ENCODE measurements at regions not wholly inside any gene's neighbourhood (a gene's known extent, or its start where the extent isn't known, plus 50 kb on each side); places are given as distances from the start of the nearest gene placed in this dataset.

DNA sequence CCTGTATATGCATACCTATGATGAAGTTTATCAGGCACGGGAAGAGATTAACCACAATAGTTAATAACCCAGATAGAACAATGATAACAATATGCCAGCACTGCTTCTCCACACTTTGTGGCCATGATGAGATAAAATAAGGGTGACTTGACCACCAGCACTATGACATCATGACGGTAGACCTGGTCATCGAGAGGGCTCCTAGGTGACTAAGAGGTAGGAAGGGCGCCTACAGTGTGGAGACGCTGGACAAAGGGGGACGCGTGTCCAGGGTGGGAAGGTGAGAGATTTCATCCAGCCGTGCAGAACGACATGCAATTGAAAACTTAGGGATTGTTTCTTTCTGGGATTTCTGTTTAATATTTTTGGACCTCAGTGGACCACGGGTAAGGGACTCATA, 221.8 kb upstream of the RTL1 start:
- Histone ChIP-seq H3K36me3 (ENCODE audit: control insufficient read depth, insufficient read depth, low read length) (no peaks in the 10 kb centered on the region), H3K4me3 (ENCODE audit: low read length) (no peak overlapping the region), H3K9me3 (ENCODE audit: control insufficient read depth, insufficient read depth, low read length) (no peaks in the 10 kb centered on the region), H3K4me1 (ENCODE audit: control insufficient read depth, insufficient read depth, low read length) (no peaks in the 10 kb centered on the region), H3K27me3 (ENCODE audit: control insufficient read depth, insufficient read depth, low read length) (no peaks in the 10 kb centered on the region), H3K27ac (ENCODE audit: low read length) (no peak overlapping the region)
- no CpG with 5 or more reads among the region's 10 CpGs for WGBS (ENCODE audit: insufficient coverage, insufficient read length)
- no peak for DNase-seq (ENCODE audit: low read depth, low spot score)

DNA sequence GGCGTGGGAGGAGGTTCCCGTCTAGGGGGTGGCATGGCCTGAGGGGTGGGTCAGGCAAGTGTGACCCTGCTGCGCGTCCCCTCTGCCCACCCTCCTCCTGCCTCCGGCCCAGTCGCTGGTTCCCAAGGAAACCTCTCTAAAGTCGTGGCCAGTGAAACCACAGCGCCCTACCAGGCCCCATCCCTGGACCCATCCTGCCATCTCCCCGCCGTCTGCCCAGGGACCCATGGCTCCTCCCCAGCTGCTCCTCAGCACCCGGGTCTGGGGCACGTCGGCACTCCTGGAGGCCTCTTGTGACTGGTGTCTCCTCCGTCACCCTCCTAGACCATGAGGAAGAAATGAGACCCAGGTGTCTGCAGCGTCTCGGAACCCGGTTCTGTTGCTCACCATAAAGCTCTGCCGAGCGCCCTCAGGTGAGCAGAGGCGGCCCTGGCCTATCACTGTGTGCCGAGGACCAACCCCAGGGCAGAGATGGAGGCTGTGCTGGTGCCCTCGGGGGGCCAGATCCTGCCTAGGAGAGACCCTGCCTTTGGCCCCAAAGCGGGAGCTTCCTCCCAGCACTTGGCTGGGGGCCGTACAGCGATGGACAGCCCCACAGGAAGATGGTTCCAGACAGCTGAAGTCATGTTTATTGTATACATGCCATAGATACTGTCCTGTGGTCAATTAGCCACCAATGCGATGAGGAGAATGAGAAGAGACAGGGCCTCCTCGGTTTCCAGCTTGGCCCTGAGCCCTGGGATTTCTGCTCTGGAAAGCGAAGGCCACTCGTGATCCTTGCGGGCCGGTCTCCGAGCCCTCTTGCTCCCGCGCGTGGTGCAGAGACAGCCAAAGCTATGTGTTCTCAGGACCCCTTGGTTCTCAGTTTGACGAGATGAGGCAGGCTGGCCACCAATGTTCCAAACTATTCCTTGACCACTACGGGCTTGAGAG, 222.5 kb upstream of the RTL1 start:
- no peaks in the 10 kb centered on the region for H3K27me3 ChIP-seq (ENCODE audit: control insufficient read depth, insufficient read depth, low read length)
- WGBS (ENCODE audit: insufficient coverage, insufficient read length): no CpG with 5 or more reads among the region's 37 CpGs

DNA sequence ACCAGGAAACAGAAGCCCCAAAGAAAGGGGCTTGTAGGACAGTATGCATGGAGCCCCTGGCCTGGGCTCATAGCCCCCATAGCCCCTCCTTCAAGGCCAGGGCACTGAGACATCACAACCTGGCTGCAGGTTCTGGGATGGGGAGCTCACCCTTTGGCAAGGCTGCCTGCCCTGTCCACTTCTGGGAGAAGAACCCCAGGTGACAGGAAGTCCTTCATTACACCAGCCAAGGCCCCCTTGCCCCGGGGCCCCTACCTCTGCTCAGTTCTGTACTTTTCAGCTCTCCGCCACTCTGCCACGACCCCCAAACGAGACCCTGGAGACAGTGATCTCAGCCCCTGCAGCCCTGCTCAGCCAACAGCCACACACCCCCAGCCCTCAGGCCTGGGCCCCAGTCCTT, 223.2 kb upstream of the RTL1 start:
- Histone ChIP-seq H3K27me3 (ENCODE audit: control insufficient read depth, insufficient read depth, low read length) (no peaks in the 10 kb centered on the region), H3K9me3 (ENCODE audit: control insufficient read depth, insufficient read depth, low read length) (no peaks in the 10 kb centered on the region), H3K36me3 (ENCODE audit: control insufficient read depth, insufficient read depth, low read length) (no peaks in the 10 kb centered on the region), H3K4me3 (ENCODE audit: low read length) (no peak overlapping the region), H3K27ac (ENCODE audit: low read length) (no peak overlapping the region), H3K4me1 (ENCODE audit: control insufficient read depth, insufficient read depth, low read length) (no peaks in the 10 kb centered on the region)
- WGBS (ENCODE audit: insufficient coverage, insufficient read length): no CpG with 5 or more reads among the region's 4 CpGs
- DNase-seq (ENCODE audit: low read depth, low spot score): no peak

More for the DNA sequence above, 222.5 kb upstream of the RTL1 start:
- Histone ChIP-seq H3K9me3 (ENCODE audit: control insufficient read depth, insufficient read depth, low read length) (no peaks in the 10 kb centered on the region), H3K36me3 (ENCODE audit: control insufficient read depth, insufficient read depth, low read length) (no peaks in the 10 kb centered on the region), H3K27ac (ENCODE audit: low read length) (no peak overlapping the region), H3K4me3 (ENCODE audit: low read length) (no peak overlapping the region), H3K4me1 (ENCODE audit: control insufficient read depth, insufficient read depth, low read length) (no peaks in the 10 kb centered on the region)
- no peak for DNase-seq (ENCODE audit: low read depth, low spot score)

DNA sequence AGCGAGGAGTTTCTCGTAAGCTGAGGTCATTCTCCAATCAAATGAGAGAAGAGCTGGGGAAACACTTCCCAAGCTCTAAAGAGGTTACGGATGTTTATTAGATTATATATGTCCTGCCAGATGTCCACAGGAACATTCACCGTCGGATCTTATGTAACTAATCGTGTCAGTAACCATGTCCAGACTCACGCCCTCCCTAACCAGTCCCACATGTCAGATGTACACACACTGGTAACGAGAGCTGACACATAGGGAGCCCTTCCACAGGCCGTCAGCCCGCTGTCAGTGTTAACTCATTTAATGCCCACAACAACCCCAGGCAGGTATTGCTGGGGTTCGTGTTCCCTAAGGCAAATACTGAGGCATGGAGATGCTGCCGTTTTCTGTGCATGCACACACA, 223.7 kb upstream of the RTL1 start:
- Histone ChIP-seq H3K27me3 (ENCODE audit: control insufficient read depth, insufficient read depth, low read length) (no peaks in the 10 kb centered on the region), H3K36me3 (ENCODE audit: control insufficient read depth, insufficient read depth, low read length) (no peaks in the 10 kb centered on the region), H3K4me1 (ENCODE audit: control insufficient read depth, insufficient read depth, low read length) (no peaks in the 10 kb centered on the region), H3K27ac (ENCODE audit: low read length) (no peak overlapping the region), H3K9me3 (ENCODE audit: control insufficient read depth, insufficient read depth, low read length) (no peaks in the 10 kb centered on the region), H3K4me3 (ENCODE audit: low read length) (no peak overlapping the region)
- no CpG with 5 or more reads among the region's 12 CpGs for WGBS (ENCODE audit: insufficient coverage, insufficient read length)
- no peak for DNase-seq (ENCODE audit: low read depth, low spot score)

DNA sequence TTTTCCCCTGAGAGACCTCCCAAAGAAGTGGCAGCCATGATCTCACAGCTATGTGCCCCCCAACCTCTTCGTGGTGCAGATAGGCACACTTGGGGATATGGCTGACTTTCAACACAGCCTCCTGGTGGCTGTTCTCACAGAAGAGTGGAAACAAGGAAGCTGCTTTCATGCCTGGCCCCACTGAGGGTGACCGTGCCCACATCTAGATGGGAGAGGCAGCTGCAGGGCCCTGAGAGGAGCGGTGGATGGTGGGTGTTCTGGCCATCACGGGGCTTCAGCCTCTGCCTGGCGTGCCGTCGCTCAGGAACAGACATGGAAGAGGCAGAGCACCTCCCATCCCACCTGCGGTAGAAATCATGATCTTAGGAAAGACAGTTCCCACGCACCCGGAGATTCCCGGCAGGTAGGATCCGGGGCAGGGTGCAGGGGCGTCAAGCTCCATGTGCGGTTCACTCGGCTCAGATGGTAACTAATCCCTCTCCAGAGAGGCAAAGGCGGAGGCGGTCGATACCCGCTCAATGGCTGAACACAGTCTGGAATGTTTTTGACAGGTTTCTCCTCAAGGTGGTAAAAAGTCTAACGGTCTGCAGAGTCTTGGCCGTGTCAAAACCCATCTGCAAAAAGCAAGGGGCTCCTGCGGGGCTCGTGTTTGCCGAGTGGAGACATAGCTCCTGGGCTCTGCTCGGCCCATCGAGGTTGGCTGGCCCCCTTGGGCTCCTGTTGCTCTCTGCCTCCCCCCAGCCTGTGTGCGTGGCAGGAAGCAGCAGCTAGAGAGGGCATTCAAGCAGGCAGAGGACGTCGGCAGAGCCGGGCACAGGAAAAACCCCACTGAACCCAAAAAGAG, 225.2 kb upstream of the RTL1 start:
- Histone ChIP-seq H3K9me3 (ENCODE audit: control insufficient read depth, insufficient read depth, low read length) (no peaks in the 10 kb centered on the region), H3K4me3 (ENCODE audit: low read length) (no peak overlapping the region), H3K36me3 (ENCODE audit: control insufficient read depth, insufficient read depth, low read length) (no peaks in the 10 kb centered on the region), H3K27me3 (ENCODE audit: control insufficient read depth, insufficient read depth, low read length) (no peaks in the 10 kb centered on the region), H3K27ac (ENCODE audit: low read length) (no peak overlapping the region), H3K4me1 (ENCODE audit: control insufficient read depth, insufficient read depth, low read length) (no peaks in the 10 kb centered on the region)
- no CpG with 5 or more reads among the region's 30 CpGs for WGBS (ENCODE audit: insufficient coverage, insufficient read length)
- no peak for DNase-seq (ENCODE audit: low read depth, low spot score)

DNA sequence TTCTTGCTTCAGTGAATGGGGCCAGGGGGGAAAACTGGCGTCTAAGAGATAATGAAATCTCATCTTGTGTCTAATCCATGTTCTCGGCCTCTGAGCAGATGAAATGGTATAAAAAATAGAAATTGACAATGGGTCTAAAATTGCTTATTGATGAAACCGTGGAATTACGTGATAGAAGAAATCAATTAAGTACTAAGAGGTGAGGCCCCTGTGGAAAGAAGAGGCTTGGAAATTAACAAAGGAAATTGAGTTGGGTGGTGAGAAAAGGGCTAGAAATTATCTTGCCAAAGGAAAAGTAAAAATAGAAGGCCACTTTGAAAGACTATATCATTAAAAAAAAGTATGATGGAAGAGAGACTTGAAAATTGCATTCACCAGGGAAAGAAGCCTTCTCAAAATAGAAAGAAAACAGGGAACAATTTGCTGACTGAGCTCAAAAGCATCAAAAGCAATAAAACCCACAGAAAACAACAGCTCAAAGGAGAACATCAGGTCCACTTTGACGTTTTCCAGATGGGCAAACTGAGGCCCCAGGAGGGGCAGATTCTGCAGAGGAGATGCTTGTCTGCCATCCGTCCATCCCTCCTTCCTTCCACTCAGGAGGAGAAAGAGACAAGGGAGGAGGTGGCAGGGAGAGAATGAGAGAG, 226.1 kb upstream of the RTL1 start:
- H3K4me1 ChIP-seq (ENCODE audit: control insufficient read depth, insufficient read depth, low read length): no peaks in the 10 kb centered on the region
- H3K36me3 ChIP-seq (ENCODE audit: control insufficient read depth, insufficient read depth, low read length): no peaks in the 10 kb centered on the region
- no CpG with 5 or more reads among the region's 6 CpGs for WGBS (ENCODE audit: insufficient coverage, insufficient read length)

DNA sequence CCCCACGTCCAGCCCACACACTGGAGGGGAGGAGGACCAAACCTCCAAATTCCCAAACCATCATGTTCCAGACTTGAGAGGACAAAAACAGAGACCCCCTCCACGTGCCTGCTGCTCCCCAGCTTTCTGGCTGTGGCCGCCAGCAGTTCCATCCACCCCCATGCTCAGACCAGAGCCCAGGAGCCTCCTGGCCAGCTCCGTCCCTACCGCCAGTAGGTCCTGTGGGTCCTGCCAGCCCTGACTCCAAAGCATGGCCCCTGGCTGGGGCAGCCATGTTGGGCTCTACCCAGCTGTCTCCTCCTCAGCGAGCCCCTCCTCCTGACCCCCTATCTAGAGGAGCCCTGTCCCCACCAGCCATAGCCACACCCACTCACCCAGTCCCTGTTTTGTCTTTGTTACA, 227.3 kb upstream of the RTL1 start:
- no peaks in the 10 kb centered on the region for H3K36me3 ChIP-seq (ENCODE audit: control insufficient read depth, insufficient read depth, low read length)

More for the DNA sequence above, 226.1 kb upstream of the RTL1 start:
- no peak for DNase-seq (ENCODE audit: low read depth, low spot score)
- Histone ChIP-seq H3K27me3 (ENCODE audit: control insufficient read depth, insufficient read depth, low read length) (no peaks in the 10 kb centered on the region), H3K27ac (ENCODE audit: low read length) (no peak overlapping the region), H3K9me3 (ENCODE audit: control insufficient read depth, insufficient read depth, low read length) (no peaks in the 10 kb centered on the region), H3K4me3 (ENCODE audit: low read length) (no peak overlapping the region)

DNA sequence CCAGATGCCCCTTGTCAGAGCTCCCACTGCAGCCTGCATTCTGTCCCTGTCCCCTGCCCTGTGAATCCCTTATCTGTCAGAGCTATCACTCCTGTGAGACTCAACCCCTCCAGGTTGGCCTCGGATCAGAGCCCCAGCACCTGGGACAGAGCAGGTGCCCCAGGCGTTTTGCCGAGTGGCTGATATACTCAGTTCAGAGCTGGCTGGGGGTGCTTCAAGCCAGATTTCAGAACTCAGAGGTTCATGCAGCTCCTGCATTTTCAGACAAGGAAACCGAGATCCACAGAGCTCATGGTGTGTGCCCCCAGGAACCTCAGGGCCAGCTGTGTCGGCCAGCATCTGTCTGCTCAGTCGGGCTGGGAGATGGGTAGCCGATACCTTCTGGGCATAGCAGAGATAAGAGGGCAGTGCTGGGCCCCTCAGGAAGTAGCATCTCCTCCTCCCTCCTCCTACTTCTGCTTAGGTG, 228.0 kb upstream of the RTL1 start:
- Histone ChIP-seq H3K9me3 (ENCODE audit: control insufficient read depth, insufficient read depth, low read length) (no peaks in the 10 kb centered on the region), H3K4me1 (ENCODE audit: control insufficient read depth, insufficient read depth, low read length) (no peaks in the 10 kb centered on the region), H3K36me3 (ENCODE audit: control insufficient read depth, insufficient read depth, low read length) (no peaks in the 10 kb centered on the region), H3K27ac (ENCODE audit: low read length) (no peak overlapping the region), H3K27me3 (ENCODE audit: control insufficient read depth, insufficient read depth, low read length) (no peaks in the 10 kb centered on the region), H3K4me3 (ENCODE audit: low read length) (no peak overlapping the region)
- DNase-seq (ENCODE audit: low read depth, low spot score): no peak
- no CpG with 5 or more reads among the region's 7 CpGs for WGBS (ENCODE audit: insufficient coverage, insufficient read length)

More for the DNA sequence above, 227.3 kb upstream of the RTL1 start:
- no peak overlapping the region for H3K4me3 ChIP-seq (ENCODE audit: low read length)
- WGBS (ENCODE audit: insufficient coverage, insufficient read length): no CpG with 5 or more reads among the region's 6 CpGs
- DNase-seq (ENCODE audit: low read depth, low spot score): no peak
- H3K4me1 ChIP-seq (ENCODE audit: control insufficient read depth, insufficient read depth, low read length): no peaks in the 10 kb centered on the region
- no peak overlapping the region for H3K27ac ChIP-seq (ENCODE audit: low read length)
- no peaks in the 10 kb centered on the region for H3K27me3 ChIP-seq (ENCODE audit: control insufficient read depth, insufficient read depth, low read length)
- H3K9me3 ChIP-seq (ENCODE audit: control insufficient read depth, insufficient read depth, low read length): no peaks in the 10 kb centered on the region

DNA sequence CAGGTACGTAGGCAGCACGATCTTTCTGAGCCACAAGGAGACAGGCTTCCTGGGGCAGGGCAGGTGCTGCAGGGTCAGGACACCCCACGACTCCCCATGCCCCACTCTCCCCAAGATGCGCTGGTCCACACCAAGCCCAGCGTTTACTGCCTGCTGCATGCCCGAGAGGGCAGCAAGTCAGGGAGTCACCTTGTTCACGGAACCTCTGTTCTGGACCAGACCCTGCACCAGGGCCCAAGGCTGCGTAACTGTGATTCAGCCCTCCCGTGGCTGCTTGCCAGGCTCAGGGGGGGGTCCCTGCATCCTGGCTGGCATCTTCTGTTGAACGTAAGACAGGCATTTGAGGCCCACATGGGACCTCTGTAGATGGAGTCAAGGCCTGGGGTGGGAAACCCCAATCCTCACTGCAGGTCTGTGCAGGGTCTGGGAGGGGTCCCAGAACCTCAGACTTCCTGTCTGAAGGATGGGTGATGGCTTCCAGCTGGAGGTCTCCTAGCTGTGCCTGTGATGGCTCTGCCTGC, 228.6 kb upstream of the RTL1 start:
- no CpG with 5 or more reads among the region's 10 CpGs for WGBS (ENCODE audit: insufficient coverage, insufficient read length)
- no peaks in the 10 kb centered on the region for H3K4me1 ChIP-seq (ENCODE audit: control insufficient read depth, insufficient read depth, low read length)

DNA sequence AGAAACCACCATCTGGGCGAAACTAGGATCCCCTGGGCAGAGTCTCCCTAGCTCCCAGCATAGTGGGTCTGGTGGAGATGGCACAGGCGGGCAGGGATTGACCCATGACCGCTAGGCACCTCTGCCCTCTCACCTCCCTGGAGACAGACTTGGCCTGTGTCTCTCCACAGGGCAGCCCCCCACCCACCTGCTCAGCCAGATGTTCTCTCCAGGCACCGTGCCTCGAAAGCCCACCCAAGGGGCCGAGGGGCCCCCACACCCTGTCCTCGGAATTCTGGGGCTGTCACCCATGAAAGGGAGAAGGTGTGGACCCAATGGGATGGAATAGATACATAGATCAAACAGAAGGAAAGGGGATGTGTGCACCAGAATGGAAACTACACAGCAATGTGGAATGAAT, 229.1 kb upstream of the RTL1 start:
- Histone ChIP-seq H3K27me3 (ENCODE audit: control insufficient read depth, insufficient read depth, low read length) (no peaks in the 10 kb centered on the region), H3K4me3 (ENCODE audit: low read length) (no peak overlapping the region), H3K9me3 (ENCODE audit: control insufficient read depth, insufficient read depth, low read length) (no peaks in the 10 kb centered on the region), H3K36me3 (ENCODE audit: control insufficient read depth, insufficient read depth, low read length) (no peaks in the 10 kb centered on the region), H3K27ac (ENCODE audit: low read length) (no peak overlapping the region), H3K4me1 (ENCODE audit: control insufficient read depth, insufficient read depth, low read length) (no peaks in the 10 kb centered on the region)
- DNase-seq (ENCODE audit: low read depth, low spot score): no peak
- WGBS (ENCODE audit: insufficient coverage, insufficient read length): no CpG with 5 or more reads among the region's 7 CpGs

More for the DNA sequence above, 228.6 kb upstream of the RTL1 start:
- Histone ChIP-seq H3K9me3 (ENCODE audit: control insufficient read depth, insufficient read depth, low read length) (no peaks in the 10 kb centered on the region), H3K27me3 (ENCODE audit: control insufficient read depth, insufficient read depth, low read length) (no peaks in the 10 kb centered on the region), H3K27ac (ENCODE audit: low read length) (no peak overlapping the region), H3K4me3 (ENCODE audit: low read length) (no peak overlapping the region), H3K36me3 (ENCODE audit: control insufficient read depth, insufficient read depth, low read length) (no peaks in the 10 kb centered on the region)
- no peak for DNase-seq (ENCODE audit: low read depth, low spot score)
